H1 (cell line): ENCODE measurements at regions not wholly inside any gene's neighbourhood (a gene's known extent, or its start where the extent isn't known, plus 50 kb on each side); places are given as distances from the start of the nearest gene placed in this dataset.

Source experiments
- CTCF ChIA-PET: fragments of 300-600 bp; sonication (Branson Sonifier 250); formaldehyde crosslinking; loops from one replicate; lab custom pipeline; 2021; ENCODE audit not compliant: partially characterized antibody; lab: Charles Lee
- POLR2A ChIA-PET: fragments of 300-600 bp; sonication (Branson Sonifier 250); formaldehyde crosslinking; loops from one replicate; lab custom pipeline; 2021; ENCODE audit warnings: inconsistent platforms; ENCODE audit not compliant: partially characterized antibody; lab: Charles Lee
- DNase-seq, 2 experiments: peaks; one replicate each; pipeline versions ENCODE4 v3.0.0 to v3.0.0-alpha.2; 2010 to 2022; ENCODE audit warnings: low spot score in 2 of 2, low read depth in 1 of 2, mixed read lengths in 1 of 2
- FAIRE-seq: peaks from 2 replicates; lab custom pipeline; 2011; peaks lifted over from hg19 to GRCh38; lab: Jason Lieb, UNC
- H2AFZ ChIP-seq: 2 replicates; pipeline ENCODE4 v1.8.1; 2012; ENCODE audit warnings: low read length, inconsistent platforms
- H2AK5ac ChIP-seq: 2 replicates; pipeline ENCODE4 v1.6.1; 2013; ENCODE audit warnings: low read depth, low read length
- H2BK120ac ChIP-seq: replicated peaks from 2 replicates; pipeline ENCODE3; 2013; ENCODE audit warnings: low read depth, low read length, inconsistent platforms
- H2BK12ac ChIP-seq: 2 replicates; pipeline ENCODE4 v1.6.1; 2013; ENCODE audit warnings: low read depth, low read length
- H2BK15ac ChIP-seq: 2 replicates; pipeline ENCODE4 v1.6.1; 2013; ENCODE audit warnings: low read length
- H2BK20ac ChIP-seq: 2 replicates; pipeline ENCODE4 v1.6.1; 2013; ENCODE audit warnings: low read length
- H2BK5ac ChIP-seq: 2 replicates; pipeline ENCODE4 v1.6.1; 2013; ENCODE audit warnings: low read depth, low read length
- H3K14ac ChIP-seq: 2 replicates; pipeline ENCODE4 v1.6.1; 2013; ENCODE audit warnings: inconsistent platforms; ENCODE audit not compliant: insufficient read length
- H3K18ac ChIP-seq: 2 replicates; pipeline ENCODE4 v1.6.1; 2013; ENCODE audit warnings: low read length; ENCODE audit errors: extremely low read depth
- H3K23ac ChIP-seq: 2 replicates; pipeline ENCODE4 v1.6.1; 2013; ENCODE audit warnings: inconsistent platforms; ENCODE audit not compliant: insufficient read length
- H3K23me2 ChIP-seq: 2 replicates; pipeline ENCODE4 v1.6.1; 2013; ENCODE audit warnings: low read depth, low read length
- H3K27ac ChIP-seq: 2 replicates; pipeline ENCODE4 v1.6.1; 2011; ENCODE audit warnings: low read depth, low read length, inconsistent platforms
- H3K27me3 ChIP-seq, 4 experiments: replicated peaks in 1 of 4; 1 replicate in 1 of 4; 2 replicates in 3 of 4; pipeline versions ENCODE4 v1.6.1 to v1.8.1; 2011 to 2013; ENCODE audit warnings: low read length in 3 of 4, mild to moderate bottlenecking in 3 of 4, inconsistent platforms in 2 of 4, mixed read lengths in 2 of 4, moderate library complexity in 1 of 4; ENCODE audit not compliant: control insufficient read depth in 3 of 4, insufficient read depth in 3 of 4; ENCODE audit errors: extremely low read depth in 1 of 4
- H3K36me3 ChIP-seq, 4 experiments: 2 replicates each; pipeline versions ENCODE4 v1.6.1 to v1.8.1; 2011 to 2013; ENCODE audit warnings: mild to moderate bottlenecking in 4 of 4, low read length in 3 of 4, moderate library complexity in 2 of 4, control low read depth in 1 of 4, inconsistent platforms in 1 of 4; ENCODE audit not compliant: insufficient read depth in 4 of 4, control insufficient read depth in 2 of 4
- H3K4ac ChIP-seq: replicated peaks from 2 replicates; pipeline ENCODE3; 2013; ENCODE audit warnings: low read length, low read depth, mixed read lengths, inconsistent platforms; ENCODE audit not compliant: insufficient read length
- H3K4me1 ChIP-seq, 4 experiments: replicated peaks in 1 of 4; 1 replicate in 1 of 4; 2 replicates in 3 of 4; pipeline versions ENCODE4 v1.6.1 to v1.8.1; 2011 to 2013; ENCODE audit warnings: low read length in 3 of 4, inconsistent platforms in 2 of 4, mixed read lengths in 1 of 4; ENCODE audit not compliant: insufficient read depth in 4 of 4, control insufficient read depth in 3 of 4
- H3K4me2 ChIP-seq, 2 experiments: 2 replicates each; pipeline versions ENCODE4 v1.6.1 to v1.8.1; 2011 to 2013; ENCODE audit warnings: low read depth in 2 of 2, low read length in 2 of 2, control low read depth in 1 of 2, inconsistent platforms in 1 of 2, mild to moderate bottlenecking in 1 of 2; ENCODE audit not compliant: insufficient read depth in 1 of 2
- H3K4me3 ChIP-seq, 4 experiments: fragments of 200-600, 300-600 bp in 1 of 4; sonication (generic), shearing (Covaris generic), sonication (Bioruptor Twin) in 1 of 4; 2 replicates each; pipeline versions ENCODE4 v1.5.1 to v1.8.1; 2011 to 2016; ENCODE audit warnings: low read length in 4 of 4, low read depth in 3 of 4, control low read depth in 2 of 4, inconsistent platforms in 2 of 4, mild to moderate bottlenecking in 2 of 4, mixed read lengths in 1 of 4, moderate library complexity in 1 of 4; ENCODE audit not compliant: insufficient read depth in 2 of 4; ENCODE audit errors: extremely low read depth in 1 of 4
- H3K56ac ChIP-seq: replicated peaks from 2 replicates; pipeline ENCODE3; 2013; ENCODE audit warnings: low read depth, mild to moderate bottlenecking, mixed read lengths, low read length, inconsistent platforms; ENCODE audit not compliant: insufficient read length
- H3K79me1 ChIP-seq: 2 replicates; pipeline ENCODE4 v1.6.1; 2013; ENCODE audit warnings: low read depth, low read length, control low read depth
- H3K79me2 ChIP-seq, 2 experiments: 2 replicates each; pipeline versions ENCODE4 v1.6.1 to v1.8.1; 2012 to 2013; ENCODE audit warnings: low read length in 2 of 2, mild to moderate bottlenecking in 2 of 2, inconsistent platforms in 1 of 2; ENCODE audit not compliant: insufficient read depth in 2 of 2, control insufficient read depth in 1 of 2
- H3K9ac ChIP-seq, 4 experiments: replicated peaks in 1 of 4; 1 replicate in 1 of 4; 2 replicates in 3 of 4; pipeline versions ENCODE4 v1.6.1 to v1.8.1; 2011 to 2013; ENCODE audit warnings: low read depth in 3 of 4, low read length in 3 of 4, control low read depth in 2 of 4, mild to moderate bottlenecking in 2 of 4, moderate library complexity in 2 of 4, inconsistent platforms in 1 of 4; ENCODE audit errors: extremely low read depth in 1 of 4
- H3K9me3 ChIP-seq, 2 experiments: 2 replicates each; pipeline versions ENCODE4 v1.6.1 to v1.8.1; 2012 to 2013; ENCODE audit warnings: mild to moderate bottlenecking in 2 of 2, moderate library complexity in 2 of 2, control low read depth in 1 of 2, inconsistent platforms in 1 of 2, low read depth in 1 of 2, low read length in 1 of 2, mixed read lengths in 1 of 2; ENCODE audit not compliant: insufficient read depth in 2 of 2
- H4K20me1 ChIP-seq, 2 experiments: replicated peaks in 1 of 2; 2 replicates each; pipeline versions ENCODE3 to v1.8.1; 2011 to 2013; ENCODE audit warnings: inconsistent platforms in 2 of 2, low read length in 2 of 2, mild to moderate bottlenecking in 1 of 2; ENCODE audit not compliant: insufficient read depth in 2 of 2, control insufficient read depth in 1 of 2
- H4K5ac ChIP-seq: 2 replicates; pipeline ENCODE4 v1.6.1; 2013; ENCODE audit warnings: low read length, low read depth, mixed read lengths, inconsistent platforms; ENCODE audit not compliant: insufficient read length
- H4K8ac ChIP-seq: 2 replicates; pipeline ENCODE4 v1.8.0; 2013; ENCODE audit warnings: mild to moderate bottlenecking, moderate library complexity, low read length, inconsistent platforms; ENCODE audit not compliant: insufficient read depth; ENCODE audit errors: extremely low read depth
- H4K91ac ChIP-seq: replicated peaks from 2 replicates; pipeline ENCODE3; 2013; ENCODE audit warnings: low read length, mixed read lengths, inconsistent platforms; ENCODE audit not compliant: insufficient read length
- BCL11A ChIP-seq, 2 experiments: IDR thresholded peaks; one replicate each; pipeline ENCODE4 v1.6.1; 2011; ENCODE audit warnings: low read depth in 2 of 2, low read length in 2 of 2, mild to moderate bottlenecking in 2 of 2
- EP300 ChIP-seq, 2 experiments: IDR thresholded peaks; 1 replicate in 1 of 2; 2 replicates in 1 of 2; pipeline ENCODE4 v1.6.1; 2011 to 2012; ENCODE audit warnings: low read depth in 2 of 2, low read length in 2 of 2, mild to moderate bottlenecking in 2 of 2, borderline replicate concordance in 1 of 2, inconsistent platforms in 1 of 2, moderate library complexity in 1 of 2
- FOSL1 ChIP-seq: IDR thresholded peaks from 2 replicates; pipeline ENCODE4 v1.6.1; 2011; ENCODE audit warnings: mild to moderate bottlenecking, low read depth, low read length, moderate library complexity; ENCODE audit not compliant: insufficient read depth
- KDM4A ChIP-seq: IDR thresholded peaks from one replicate; pipeline ENCODE4 v1.7.1; 2012; ENCODE audit warnings: low read depth, mild to moderate bottlenecking, moderate library complexity, low read length, inconsistent platforms; ENCODE audit not compliant: severe bottlenecking
- MAFK ChIP-seq: IDR thresholded peaks from 2 replicates; pipeline ENCODE4 v1.6.1; 2012; ENCODE audit warnings: low read depth, mild to moderate bottlenecking, improper control_type of control experiment, low read length
- RAD21 ChIP-seq, 2 experiments: IDR thresholded peaks in 1 of 2; conservative IDR thresholded peaks in 1 of 2; 2 replicates each; pipeline ENCODE4 v1.6.1; 2011; ENCODE audit warnings: low read depth in 2 of 2, low read length in 2 of 2, improper control_type of control experiment in 1 of 2, inconsistent platforms in 1 of 2, mild to moderate bottlenecking in 1 of 2, moderate library complexity in 1 of 2
- SP1 ChIP-seq: IDR thresholded peaks from 2 replicates; pipeline ENCODE4 v1.6.1; 2011; ENCODE audit warnings: low read depth, low read length
- SP2 ChIP-seq: IDR thresholded peaks from 2 replicates; pipeline ENCODE4 v1.6.1; 2012; ENCODE audit warnings: mild to moderate bottlenecking, low read length, inconsistent platforms
- SP4 ChIP-seq: IDR thresholded peaks from 2 replicates; pipeline ENCODE4 v1.6.1; 2012; ENCODE audit warnings: low read length, inconsistent platforms
- SRF ChIP-seq: IDR thresholded peaks from 2 replicates; pipeline ENCODE4 v1.6.1; 2011; ENCODE audit warnings: mild to moderate bottlenecking, low read depth, low read length, moderate library complexity
- WGBS, 2 experiments: shearing (Covaris generic) in 1 of 2; methylation state at CpG; one replicate each; pipeline versions ENCODE4 v1.1.6 to v1.1.7; 2013 to 2015; ENCODE audit warnings: low lambda C conversion rate in 2 of 2, mixed read lengths in 2 of 2, inconsistent platforms in 1 of 2, low coverage in 1 of 2, missing lambda C conversion rate in 1 of 2; ENCODE audit not compliant: insufficient replicate concordance in 2 of 2, insufficient coverage in 1 of 2, insufficient read length in 1 of 2; ENCODE audit errors: extremely low coverage in 1 of 2, missing lambda C conversion rate in 1 of 2; 5-methylcytosine and 5-hydroxymethylcytosine counted together
- TF ChIP-seq, protein P1 (sequence below): IDR thresholded peaks from 2 replicates; pipeline ENCODE4 v1.6.1; 2011; ENCODE audit warnings: low read depth, mild to moderate bottlenecking, low read length; ENCODE audit not compliant: insufficient read depth

DNA sequence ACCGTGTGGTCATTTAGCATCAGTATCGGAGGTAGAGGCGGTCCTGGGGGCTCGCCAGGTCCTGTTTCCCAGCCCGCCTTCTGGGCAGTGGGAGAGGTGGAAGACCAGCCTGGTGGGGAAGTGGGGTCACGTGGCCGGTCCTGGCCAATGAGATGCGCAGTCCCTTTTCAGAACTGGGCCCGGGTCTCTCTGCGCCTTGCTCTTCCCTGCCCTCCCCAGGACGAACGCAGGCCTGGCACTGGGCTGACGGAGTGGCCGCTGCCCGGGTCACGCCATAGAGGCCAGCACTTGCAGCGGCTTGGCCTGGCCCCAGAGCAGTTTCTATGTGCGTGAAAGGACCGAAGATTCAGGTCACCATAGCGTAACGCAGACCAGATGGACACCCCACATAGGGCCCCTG is 97.6 kb downstream of the OLFM1 start:
- DNase-seq (no peak), FAIRE-seq (no peak)
- H3K36me3 ChIP-seq: no peaks in the 10 kb centered on the region
- H3K4me3 ChIP-seq: no peak overlapping the region
- no peak overlapping the region for H3K4ac ChIP-seq
- H2BK15ac ChIP-seq: 0 out of 2 replicates have a peak overlapping the region, but pooled peaks have one; percentile 16
- POLR2A ChIA-PET: no interaction called here
- H4K20me1 ChIP-seq: peaks cover 0 to 2% of the 10 kb centered on the region in 2 experiments
- no peak overlapping the region for H2AFZ ChIP-seq
- H3K27me3 ChIP-seq: no peaks in the 10 kb centered on the region
- no peaks in the 10 kb centered on the region for H3K79me2 ChIP-seq
- no peak overlapping the region for H3K9ac ChIP-seq
- H3K27ac ChIP-seq: no peak overlapping the region
- no peak overlapping the region for H3K56ac ChIP-seq
- H3K4me1 ChIP-seq: no peaks in the 10 kb centered on the region; a peak in 1 of 7 replicates
- 88% methylated on average over 21 of the region's 21 CpGs; no CpG with 5 or more reads in 1 of the 2 experiments for WGBS, 2 experiments
- no peaks in the 10 kb centered on the region for H3K9me3 ChIP-seq
- H2AK5ac ChIP-seq: no peak overlapping the region
- H3K18ac ChIP-seq: no peak overlapping the region
- no peak overlapping the region for H3K23ac ChIP-seq
- TF ChIP-seq FOSL1 (no peak), RAD21 (IDR thresholded peaks at IDR 0.05 in 1 of 2, conservative IDR thresholded peaks at IDR 0.05 in 1 of 2; ENCODE audit: low read depth in 2 of 2, low read length in 2 of 2) (no peak), EP300 (IDR thresholded peaks at IDR 0.05; ENCODE audit: borderline replicate concordance in 1 of 2, low read depth in 2 of 2, low read length in 2 of 2) (no peak), KDM4A (no peak), SP1 (no peak), SP4 (no peak), MAFK (no peak), SP2 (no peak), BCL11A (IDR thresholded peaks at IDR 0.05; ENCODE audit: low read depth in 2 of 2, low read length in 2 of 2) (no peak), SRF (no peak)
- TF ChIP-seq, protein P1, sequence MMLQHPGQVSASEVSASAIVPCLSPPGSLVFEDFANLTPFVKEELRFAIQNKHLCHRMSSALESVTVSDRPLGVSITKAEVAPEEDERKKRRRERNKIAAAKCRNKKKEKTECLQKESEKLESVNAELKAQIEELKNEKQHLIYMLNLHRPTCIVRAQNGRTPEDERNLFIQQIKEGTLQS: no peak
- H4K5ac ChIP-seq: no peak overlapping the region
- no peak overlapping the region for H3K4me2 ChIP-seq
- H2BK120ac ChIP-seq: no peak overlapping the region
- H3K14ac ChIP-seq: no peak overlapping the region
- peaks cover 2% of the 10 kb centered on the region; the same call in 1 of the 2 replicates for H3K23me2 ChIP-seq
- H3K79me1 ChIP-seq: no peaks in the 10 kb centered on the region
- CTCF ChIA-PET: interaction anchor here (1.1 to 1.4 kb wide), 2 partner anchors 37 to 228 kb away, joined by 3 read pairs; no protein-coding TSS in a partner anchor
- peak overlapping the region; percentile 93; the same call in 1 of the 2 replicates for H4K8ac ChIP-seq
- no peak overlapping the region for H2BK12ac ChIP-seq
- no peak overlapping the region for H2BK20ac ChIP-seq
- H4K91ac ChIP-seq: no peak overlapping the region
- H2BK5ac ChIP-seq: no peak overlapping the region
